Stimulated activated naive CD4-positive, alpha-beta T cell treated with Interleukin-2 at 50 U/mL for 16 hours (primary cell): ENCODE measurements at regions not wholly inside any gene's neighbourhood (a gene's known extent, or its start where the extent isn't known, plus 50 kb on each side); places are given as distances from the start of the nearest gene placed in this dataset.

Experiments used
- DNase-seq: peaks from one replicate; lab custom pipeline; 2025; lab: John Stamatoyannopoulos, UW

- no peak for DNase-seq
These were observed 75.0 kb upstream of the MAP1LC3B2 start for GRCh38 chr12:116483959-116484750.

DNA sequence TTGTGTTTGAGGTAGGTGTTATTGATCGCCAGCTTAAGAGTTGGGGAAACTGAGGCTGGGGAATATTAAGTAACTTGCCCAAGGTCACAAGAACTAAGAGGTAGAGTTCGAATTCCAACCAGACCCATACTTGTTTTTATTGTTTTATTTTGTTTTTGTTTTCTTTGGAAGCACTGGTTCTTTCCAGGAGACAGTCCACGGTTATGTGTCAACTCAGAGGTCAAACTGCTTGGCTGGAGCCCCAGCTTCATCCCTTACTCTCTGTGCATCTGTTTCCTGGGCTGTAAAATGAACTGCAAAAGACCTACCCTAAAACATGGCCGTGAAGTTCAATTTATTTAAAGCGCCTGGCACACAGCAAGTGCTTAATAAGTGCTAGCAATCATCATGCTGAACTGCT, 74.4 kb upstream of the MAP1LC3B2 start:
- no peak for DNase-seq

DNA sequence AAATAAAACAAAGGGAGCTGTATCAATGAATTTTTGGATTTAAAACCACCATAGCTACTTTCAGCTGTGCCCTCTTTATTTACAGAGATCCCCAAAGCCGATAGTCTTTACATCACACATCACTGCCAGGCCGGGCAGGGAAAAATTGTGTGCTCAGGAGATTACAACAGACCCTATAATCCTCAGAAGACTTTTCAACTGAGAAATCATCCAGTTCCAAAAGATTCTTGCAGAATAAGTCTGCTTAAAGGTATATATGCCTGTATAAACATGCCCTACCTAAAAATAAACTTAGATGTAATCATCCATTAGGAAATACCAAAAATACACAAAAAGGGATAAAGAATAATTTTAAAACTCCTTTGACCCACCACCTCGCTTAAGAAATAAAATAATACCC, 70.1 kb upstream of the MAP1LC3B2 start:
- DNase-seq = no peak

GRCh38 chr12:116490471-116490870, 68.7 kb upstream of the MAP1LC3B2 start:
- DNase-seq = no peak

GRCh38 chr12:116492703-116493324, 66.4 kb upstream of the MAP1LC3B2 start:
- no peak for DNase-seq

DNA sequence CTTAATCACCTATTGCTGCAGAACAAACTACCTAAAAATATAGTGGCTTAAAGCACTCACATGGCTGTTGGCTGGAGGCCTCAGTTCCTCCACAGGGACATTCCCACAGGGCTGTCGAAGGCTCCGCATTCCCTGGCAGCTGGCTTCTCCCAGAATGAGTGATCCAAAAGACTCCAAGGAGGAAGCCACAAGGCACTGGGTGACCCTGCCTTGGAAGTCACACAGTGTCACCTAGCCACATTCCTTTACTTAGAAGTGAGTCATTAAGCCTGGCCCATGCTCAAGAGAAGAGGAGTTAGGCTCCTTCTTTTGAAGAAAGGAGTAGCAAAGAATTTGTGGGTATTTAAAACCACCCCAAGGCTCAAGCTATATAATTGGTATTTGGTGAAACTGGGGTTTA, 63.9 kb upstream of the MAP1LC3B2 start:
- no peak for DNase-seq

DNA sequence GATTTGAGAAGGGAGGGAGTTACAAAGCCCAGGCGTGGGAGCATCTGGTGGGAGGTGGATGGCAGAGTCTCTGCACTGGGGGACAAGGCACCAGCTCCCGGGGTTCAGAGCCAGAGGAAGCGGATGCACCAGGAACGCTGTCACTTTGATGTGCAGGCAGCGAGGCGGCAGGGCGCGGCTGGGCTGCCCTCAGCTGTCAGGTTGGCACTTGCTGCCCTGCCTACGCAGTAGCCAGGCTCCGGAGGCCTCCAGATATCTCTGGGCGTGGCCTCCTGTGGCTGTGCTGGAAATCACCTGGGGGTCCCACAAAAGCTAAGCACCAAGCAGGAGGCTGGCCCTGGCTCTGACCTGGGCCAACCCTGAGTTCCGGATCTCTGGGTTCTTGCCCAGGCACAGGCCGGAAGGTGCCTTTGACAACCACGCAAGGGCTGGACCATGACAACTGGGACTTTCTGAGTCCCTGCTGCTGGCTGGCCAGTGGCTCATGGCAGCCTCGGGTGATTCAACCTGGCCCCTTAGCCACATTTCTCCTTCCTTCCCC, 62.1 kb upstream of the MAP1LC3B2 start:
- no peak for DNase-seq

DNA sequence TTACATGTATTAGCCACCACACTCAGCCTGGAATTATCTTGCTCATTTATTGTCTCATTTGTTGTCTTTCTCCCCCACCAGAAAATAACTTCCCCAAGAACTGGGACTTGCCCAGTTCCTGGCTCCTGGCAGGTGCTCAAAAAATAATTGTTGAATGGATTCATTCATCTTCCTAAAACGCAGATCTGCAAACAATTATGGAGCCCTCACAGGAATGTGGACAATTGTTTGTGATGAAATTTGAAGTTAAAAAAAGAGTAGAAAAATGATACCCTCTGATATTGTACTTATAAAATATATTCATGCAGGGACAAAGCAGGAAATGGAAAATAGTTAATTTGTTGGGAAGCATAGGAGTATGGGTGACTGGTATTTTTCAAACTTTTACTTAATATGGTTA, 60.7 kb upstream of the MAP1LC3B2 start:
- DNase-seq = no peak

DNA sequence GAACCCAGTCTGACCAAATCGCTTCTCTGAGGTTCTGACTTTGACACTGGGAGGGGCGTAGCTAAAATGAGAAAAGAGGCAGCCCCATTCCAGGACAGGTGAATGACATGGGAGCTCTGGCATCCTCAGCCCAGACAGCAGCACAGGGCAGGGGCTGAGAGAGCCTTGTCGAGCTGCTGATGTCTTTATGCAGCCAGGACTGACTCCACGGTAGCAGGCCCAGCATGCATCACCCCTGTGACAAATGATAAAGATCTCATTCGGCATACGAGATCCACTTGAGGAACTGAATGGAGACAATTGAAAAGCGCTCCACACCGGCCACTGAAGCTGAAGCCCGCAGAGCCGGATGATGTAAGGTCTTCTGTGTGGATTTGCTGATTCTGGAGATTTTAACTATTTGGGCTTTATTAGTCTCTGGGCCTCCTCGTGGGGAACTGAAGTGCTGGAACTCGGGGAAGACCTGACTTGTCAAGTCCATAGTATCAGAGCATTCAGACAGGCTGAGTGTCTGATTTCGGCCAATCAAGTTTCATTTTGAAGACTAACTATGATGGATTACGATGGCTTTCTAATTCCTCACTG, 56.9 kb upstream of the MAP1LC3B2 start:
- DNase-seq = no peak

DNA sequence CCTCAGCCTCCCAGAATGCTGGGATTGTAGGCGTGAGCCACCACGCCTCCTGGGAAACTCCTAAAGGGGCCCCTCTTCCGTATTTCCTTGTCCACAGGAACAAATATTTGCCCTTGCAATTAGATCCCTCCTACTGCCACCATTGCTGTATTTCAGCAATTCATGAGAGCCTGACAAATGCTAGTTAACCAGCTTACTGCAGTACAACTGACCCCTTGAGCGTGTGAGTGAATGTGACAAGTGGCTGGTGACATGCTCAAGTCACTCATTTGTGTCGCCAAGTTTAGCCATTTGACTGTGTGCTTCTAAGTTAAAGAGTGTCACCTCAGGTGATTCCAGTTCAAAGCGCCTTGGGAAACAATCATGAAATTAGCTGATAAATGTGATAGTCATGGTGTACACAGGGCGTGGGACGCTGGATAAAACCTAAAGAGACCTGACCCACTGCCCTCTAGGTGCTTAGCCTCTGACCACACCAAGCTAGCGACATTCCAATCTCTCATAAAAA, 56.1 kb upstream of the MAP1LC3B2 start:
- no peak for DNase-seq

GRCh38 chr12:116504438-116504837, 54.7 kb upstream of the MAP1LC3B2 start:
- no peak for DNase-seq

- DNase-seq = no peak
These were observed 52.5 kb upstream of the MAP1LC3B2 start for GRCh38 chr12:116506697-116507064.

DNA sequence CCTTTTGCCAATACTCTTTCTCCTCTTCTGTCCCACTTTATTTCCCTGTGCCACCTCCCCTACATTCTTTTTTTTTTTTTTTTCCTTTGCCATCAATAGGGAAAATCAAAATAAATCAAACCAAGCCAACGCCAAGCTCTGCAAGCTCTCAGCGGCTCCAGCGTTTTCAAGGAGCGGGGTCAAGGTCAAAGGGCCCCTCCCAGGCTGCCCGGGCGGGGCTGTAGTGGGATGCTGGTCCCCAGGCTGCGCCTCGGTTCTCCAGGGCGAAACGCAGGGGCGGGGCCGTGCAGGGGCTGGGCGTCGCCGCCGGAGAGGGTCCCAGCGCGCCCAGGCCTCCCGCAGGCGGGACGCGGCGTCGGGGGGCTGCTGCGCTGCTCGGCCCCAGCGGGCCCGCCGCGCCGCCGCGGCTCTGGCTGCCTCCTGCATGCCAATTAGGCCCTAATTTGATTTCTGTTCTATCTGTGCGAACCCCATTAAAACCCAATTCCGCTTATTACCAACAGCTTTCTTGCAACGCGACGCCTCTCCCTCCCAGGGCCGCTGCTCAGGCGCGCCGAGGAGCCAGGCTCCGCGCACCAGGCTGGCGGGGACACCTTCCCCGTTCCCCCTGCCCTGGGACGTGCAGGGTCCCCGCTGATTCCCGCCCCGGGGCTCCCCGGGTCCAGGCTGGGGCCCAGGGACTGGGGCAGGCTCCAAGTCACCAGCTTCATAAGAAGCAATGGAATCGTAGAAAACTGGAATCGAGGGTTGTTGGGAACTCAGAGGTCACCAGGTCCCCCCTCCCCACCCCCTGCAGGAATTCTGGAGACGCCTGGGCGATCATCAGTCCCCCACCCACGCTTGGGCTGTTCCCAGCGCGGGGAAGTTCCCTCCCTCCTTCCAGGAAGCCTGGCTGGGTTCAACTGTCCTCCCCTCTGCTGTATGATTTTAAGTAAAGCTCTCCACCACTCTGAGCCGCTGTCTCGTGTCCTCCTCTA, 50.7 kb upstream of the MAP1LC3B2 start:
- DNase-seq = peak; percentile 8
